Sigmoid colon (tissue), 6 donors: ENCODE measurements at regions not wholly inside any gene's neighbourhood (a gene's known extent, or its start where the extent isn't known, plus 50 kb on each side); places are given as distances from the start of the nearest gene placed in this dataset.

ENCODE experiments used
- DNase-seq: peaks from one replicate; pipeline ENCODE4 v3.0.0-alpha.2; 2019
- H3K27ac ChIP-seq, 4 donors: fragments of 200-600 bp; sonication (generic); one replicate each; pipeline ENCODE4 v1.5.1; 2016 to 2019; ENCODE audit warnings: mild to moderate bottlenecking in 1 of 4
- H3K27me3 ChIP-seq, 3 donors: fragments of 200-600 bp; sonication (generic); one replicate each; pipeline ENCODE4 v1.5.1; 2019; ENCODE audit warnings: mild to moderate bottlenecking in 1 of 3
- H3K36me3 ChIP-seq, 4 donors: fragments of 200-600 bp; sonication (generic); one replicate each; pipeline ENCODE4 v1.5.1; 2016 to 2019
- H3K4me1 ChIP-seq, 4 donors: fragments of 200-600 bp; sonication (generic); one replicate each; pipeline ENCODE4 v1.5.1; 2017 to 2019
- H3K4me3 ChIP-seq, 4 donors: fragments of 200-600 bp; sonication (generic); one replicate each; pipeline ENCODE4 v1.5.1; 2017 to 2019; ENCODE audit warnings: mild to moderate bottlenecking in 2 of 4, moderate library complexity in 1 of 4
- H3K9me3 ChIP-seq, 4 donors: fragments of 200-600 bp in 3 of 4; sonication (generic) in 3 of 4; one replicate each; pipeline versions ENCODE4 v1.5.1 to v1.6.1; 2013 to 2019
- CTCF ChIP-seq, 4 experiments: fragments of 450-650 bp in 3 of 4; fragments of 200-600 bp in 1 of 4; IDR thresholded peaks; one replicate each; pipeline ENCODE4 v1.5.1; 2016 to 2019; ENCODE audit warnings: antibody characterized with exemption in 4 of 4, mild to moderate bottlenecking in 3 of 4, moderate library complexity in 2 of 4
- EP300 ChIP-seq, 4 donors: sonication (generic); formaldehyde crosslinking; IDR thresholded peaks; one replicate each; pipeline ENCODE4 v1.6.1; 2017; ENCODE audit warnings: antibody characterized with exemption in 4 of 4
- POLR2A ChIP-seq, 2 donors: fragments of 450-650 bp; IDR thresholded peaks; one replicate each; pipeline ENCODE4 v1.6.1; 2016; ENCODE audit warnings: antibody characterized with exemption in 2 of 2, mild to moderate bottlenecking in 2 of 2, moderate library complexity in 2 of 2
- POLR2AphosphoS5 ChIP-seq, 4 donors: sonication (generic); formaldehyde crosslinking; IDR thresholded peaks; one replicate each; pipeline ENCODE4 v1.6.1; 2017; ENCODE audit warnings: antibody characterized with exemption in 4 of 4
- WGBS, 2 donors: extraction: QIAGEN DNeasy Blood & Tissue Kit; methylation state at CpG; one replicate each; pipeline ENCODE4 v1.1.7; 2013; 5-methylcytosine and 5-hydroxymethylcytosine counted together
- intact Hi-C: fragments of 100-400 bp; cut with DNase I; formaldehyde crosslinking; loops from one replicate; pipeline ENCODE4 v1.15.1; 2023
- donor health status: healthy with polysubstance abuse.
- donor health status: healthy.

GRCh38 chr3:40593351-40593750 is 68.6 kb downstream of the ZNF621 start:
- H3K4me1 ChIP-seq, result no peaks in the 10 kb centered on the region
- no peaks in the 10 kb centered on the region for H3K9me3 ChIP-seq
- no peaks in the 10 kb centered on the region for H3K27me3 ChIP-seq
- 89 to 93% methylated on average over 4 of the region's 4 CpGs for WGBS, 2 donors
- H3K36me3 ChIP-seq, result no peaks in the 10 kb centered on the region
- H3K27ac ChIP-seq, result no peak overlapping the region
- TF ChIP-seq CTCF (IDR thresholded peaks at IDR 0.05) (no peak), POLR2AphosphoS5 (IDR thresholded peaks at IDR 0.05) (no peak), EP300 (IDR thresholded peaks at IDR 0.05) (no peak), POLR2A (IDR thresholded peaks at IDR 0.05) (no peak)
- no peak overlapping the region for H3K4me3 ChIP-seq
- DNase-seq, result no peak
- intact Hi-C loops, result no loop called here

GRCh38 chr3:40597441-40597840 is 72.7 kb downstream of the ZNF621 start:
- intact Hi-C loops, result no loop called here
- no peak overlapping the region for H3K27ac ChIP-seq
- no peaks in the 10 kb centered on the region for H3K9me3 ChIP-seq
- H3K36me3 ChIP-seq, result no peaks in the 10 kb centered on the region
- H3K27me3 ChIP-seq, result no peaks in the 10 kb centered on the region
- WGBS, 2 donors, result 91 to 94% methylated on average over 3 of the region's 3 CpGs
- TF ChIP-seq POLR2AphosphoS5 (IDR thresholded peaks at IDR 0.05) (no peak), EP300 (IDR thresholded peaks at IDR 0.05) (no peak), CTCF (IDR thresholded peaks at IDR 0.05) (no peak), POLR2A (IDR thresholded peaks at IDR 0.05) (no peak)
- DNase-seq, result no peak
- no peak overlapping the region for H3K4me3 ChIP-seq
- H3K4me1 ChIP-seq, result no peaks in the 10 kb centered on the region

- intact Hi-C loops, result no loop called here
- no peaks in the 10 kb centered on the region for H3K27me3 ChIP-seq
- H3K36me3 ChIP-seq, result no peaks in the 10 kb centered on the region
- no peak overlapping the region for H3K4me3 ChIP-seq
- no peaks in the 10 kb centered on the region for H3K9me3 ChIP-seq
- no peak for DNase-seq
- H3K4me1 ChIP-seq, result no peaks in the 10 kb centered on the region
- no peak for TF ChIP-seq EP300 (IDR thresholded peaks at IDR 0.05)
- no peak for TF ChIP-seq POLR2AphosphoS5 (IDR thresholded peaks at IDR 0.05)
- no peak for TF ChIP-seq POLR2A (IDR thresholded peaks at IDR 0.05)
- TF ChIP-seq CTCF (IDR thresholded peaks at IDR 0.05), result no peak
- H3K27ac ChIP-seq, result no peak overlapping the region
Measured at GRCh38 chr3:40598338-40598737, 73.6 kb downstream of the ZNF621 start.

GRCh38 chr3:40598962-40599361 is 74.2 kb downstream of the ZNF621 start:
- H3K27ac ChIP-seq, result no peak overlapping the region
- intact Hi-C loops, result no loop called here
- WGBS, 2 donors, result 90 to 91% methylated on average over 3 of the region's 3 CpGs

More at GRCh38 chr3:40598962-40599361, 74.2 kb downstream of the ZNF621 start:
- DNase-seq, result no peak
- Histone ChIP-seq H3K9me3 (no peaks in the 10 kb centered on the region), H3K4me3 (no peak overlapping the region), H3K4me1 (no peaks in the 10 kb centered on the region), H3K27me3 (no peaks in the 10 kb centered on the region), H3K36me3 (no peaks in the 10 kb centered on the region)
- TF ChIP-seq POLR2A (IDR thresholded peaks at IDR 0.05) (no peak), POLR2AphosphoS5 (IDR thresholded peaks at IDR 0.05) (no peak), EP300 (IDR thresholded peaks at IDR 0.05) (no peak), CTCF (IDR thresholded peaks at IDR 0.05) (no peak)
